A673 (cell line): ENCODE measurements at regions not wholly inside any gene's neighbourhood (a gene's known extent, or its start where the extent isn't known, plus 50 kb on each side); places are given as distances from the start of the nearest gene placed in this dataset.

ENCODE experiments used
- BruUV-seq: library from RNA; stranded (reverse); fragments of 400-500 nt; replicated peaks from 2 replicates; lab custom pipeline; 2021; lab: Mats Ljungman, UMichigan
- CTCF ChIA-PET: fragments of 300-600 bp; sonication (Branson Sonifier 250); formaldehyde crosslinking; loops from one replicate; lab custom pipeline; 2022; ENCODE audit warnings: antibody characterized with exemption; lab: Charles Lee
- POLR2A ChIA-PET: fragments of 300-600 bp; sonication (Branson Sonifier 250); formaldehyde crosslinking; loops from one replicate; lab custom pipeline; 2022; ENCODE audit warnings: antibody characterized with exemption; ENCODE audit not compliant: low non-redundant PET; lab: Charles Lee
- DNase-seq: peaks from one replicate; pipeline ENCODE4 v3.0.0-alpha.2; 2015; ENCODE audit warnings: low spot score
- H3K27ac ChIP-seq: fragments of 200-600 bp; sonication (generic); 2 replicates; pipeline ENCODE4 v1.5.1; 2016; ENCODE audit warnings: mixed run types, low read depth, mild to moderate bottlenecking, mixed read lengths, antibody characterized with exemption, low read length; ENCODE audit not compliant: poor library complexity, severe bottlenecking
- H3K27me3 ChIP-seq: fragments of 200-600 bp; sonication (generic); replicated peaks from 2 replicates; pipeline ENCODE4 v1.6.1; 2017; ENCODE audit warnings: mixed run types, low read depth, mild to moderate bottlenecking, mixed read lengths, antibody characterized with exemption, low read length; ENCODE audit not compliant: insufficient read depth, poor library complexity
- H3K36me3 ChIP-seq: fragments of 200-600 bp; sonication (generic); 2 replicates; pipeline ENCODE4 v1.6.1; 2016; ENCODE audit warnings: mixed run types, mild to moderate bottlenecking, mixed read lengths, antibody characterized with exemption, low read length; ENCODE audit not compliant: insufficient read depth, poor library complexity, severe bottlenecking
- H3K4me1 ChIP-seq: fragments of 200-600 bp; sonication (generic); 2 replicates; pipeline ENCODE4 v1.6.1; 2017; ENCODE audit warnings: mixed run types, mild to moderate bottlenecking, mixed read lengths, antibody characterized with exemption, low read length; ENCODE audit not compliant: insufficient read depth, poor library complexity, severe bottlenecking
- H3K4me3 ChIP-seq: fragments of 200-600 bp; sonication (generic); 2 replicates; pipeline ENCODE4 v1.5.1; 2016; ENCODE audit warnings: low read depth, mixed run types, mild to moderate bottlenecking, mixed read lengths, low read length; ENCODE audit not compliant: poor library complexity, severe bottlenecking
- H3K9me3 ChIP-seq: fragments of 200-600 bp; sonication (generic); 2 replicates; pipeline ENCODE4 v1.6.1; 2016; ENCODE audit warnings: mixed run types, low read depth, mild to moderate bottlenecking, mixed read lengths, antibody characterized with exemption, low read length; ENCODE audit not compliant: poor library complexity, severe bottlenecking
- EZH2 ChIP-seq: fragments of 200-600 bp; sonication (generic); IDR thresholded peaks from 2 replicates; pipeline ENCODE4 v1.6.1; 2017; ENCODE audit warnings: borderline replicate concordance, low read depth, mild to moderate bottlenecking, mixed read lengths, antibody characterized with exemption, low read length; ENCODE audit not compliant: poor library complexity, severe bottlenecking
- intact Hi-C: fragments of 100-400 bp; cut with micrococcal nuclease; formaldehyde crosslinking; loops from one replicate; pipeline ENCODE4 v1.10.0; 2022; ENCODE audit not compliant: unreplicated experiment
- TF ChIP-seq, protein P1 (sequence below): fragments of 300-800, 200-600 bp; sonication (generic); conservative IDR thresholded peaks from 2 replicates; pipeline ENCODE4 v1.5.1; 2017; ENCODE audit warnings: low read depth, mild to moderate bottlenecking, antibody characterized with exemption, low read length, moderate library complexity, mixed read lengths

DNA sequence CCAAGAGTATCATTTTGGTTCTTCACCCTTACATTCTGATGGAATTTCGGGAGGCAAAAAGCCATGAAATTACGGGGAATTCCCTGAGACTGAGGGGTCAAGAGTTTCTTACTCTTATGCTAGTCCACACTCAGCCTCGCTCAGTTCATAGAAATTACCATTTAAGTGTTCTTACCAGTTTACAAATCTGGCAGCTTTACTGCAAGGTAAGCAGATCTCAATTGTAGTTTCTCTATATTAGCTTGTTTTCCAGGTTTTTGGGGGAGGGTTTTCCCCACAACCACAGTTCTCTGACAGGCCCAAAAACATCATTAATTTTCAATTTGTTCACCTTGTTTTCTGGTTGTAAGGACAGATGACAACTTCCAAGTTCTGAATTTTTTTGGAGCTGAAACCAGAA, 1028.4 kb downstream of the FAM181B start:
- Histone ChIP-seq H3K27me3 (no peaks in the 10 kb centered on the region), H3K27ac (no peak overlapping the region), H3K36me3 (no peaks in the 10 kb centered on the region), H3K9me3 (no peaks in the 10 kb centered on the region), H3K4me1 (no peaks in the 10 kb centered on the region), H3K4me3 (no peak overlapping the region)
- TF ChIP-seq EZH2: no peak
- TF ChIP-seq, protein P1, sequence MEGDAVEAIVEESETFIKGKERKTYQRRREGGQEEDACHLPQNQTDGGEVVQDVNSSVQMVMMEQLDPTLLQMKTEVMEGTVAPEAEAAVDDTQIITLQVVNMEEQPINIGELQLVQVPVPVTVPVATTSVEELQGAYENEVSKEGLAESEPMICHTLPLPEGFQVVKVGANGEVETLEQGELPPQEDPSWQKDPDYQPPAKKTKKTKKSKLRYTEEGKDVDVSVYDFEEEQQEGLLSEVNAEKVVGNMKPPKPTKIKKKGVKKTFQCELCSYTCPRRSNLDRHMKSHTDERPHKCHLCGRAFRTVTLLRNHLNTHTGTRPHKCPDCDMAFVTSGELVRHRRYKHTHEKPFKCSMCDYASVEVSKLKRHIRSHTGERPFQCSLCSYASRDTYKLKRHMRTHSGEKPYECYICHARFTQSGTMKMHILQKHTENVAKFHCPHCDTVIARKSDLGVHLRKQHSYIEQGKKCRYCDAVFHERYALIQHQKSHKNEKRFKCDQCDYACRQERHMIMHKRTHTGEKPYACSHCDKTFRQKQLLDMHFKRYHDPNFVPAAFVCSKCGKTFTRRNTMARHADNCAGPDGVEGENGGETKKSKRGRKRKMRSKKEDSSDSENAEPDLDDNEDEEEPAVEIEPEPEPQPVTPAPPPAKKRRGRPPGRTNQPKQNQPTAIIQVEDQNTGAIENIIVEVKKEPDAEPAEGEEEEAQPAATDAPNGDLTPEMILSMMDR: no peak
- intact Hi-C loops: no loop called here
- ChIA-PET CTCF (no interaction called here), POLR2A (no interaction called here)
- no TSS peak for BruUV-seq
- no peak for DNase-seq

DNA sequence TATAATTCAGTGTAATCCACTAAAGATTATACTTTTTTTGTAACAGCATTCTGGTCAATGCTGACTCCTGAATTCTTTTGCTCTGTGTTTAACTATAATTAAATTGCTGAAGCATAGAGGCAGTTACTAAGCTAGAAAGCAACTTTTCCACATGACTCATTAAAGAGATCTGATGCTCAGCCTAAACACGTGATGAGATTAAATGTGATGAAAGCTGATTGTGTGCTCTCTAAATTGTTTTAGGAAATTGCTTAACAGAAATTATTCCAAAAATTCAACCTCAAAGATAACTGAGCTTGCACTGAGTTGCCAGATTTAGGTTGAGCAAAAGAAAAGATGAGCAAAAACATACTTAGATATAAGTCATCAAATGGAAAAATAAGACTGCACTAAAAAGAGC, 1033.6 kb downstream of the FAM181B start:
- peaks cover 9% of the 10 kb centered on the region for H3K9me3 ChIP-seq
- BruUV-seq: no TSS peak
- peak; percentile 75 for DNase-seq
- ChIA-PET CTCF (interaction anchor here (0.6 kb wide), 1 partner anchor 20 kb away, joined by 4 read pairs; no protein-coding TSS in a partner anchor), POLR2A (no interaction called here)
- intact Hi-C loops: no loop called here
- no peaks in the 10 kb centered on the region for H3K36me3 ChIP-seq
- H3K4me3 ChIP-seq: no peak overlapping the region
- no peaks in the 10 kb centered on the region for H3K27me3 ChIP-seq
- H3K27ac ChIP-seq: no peak overlapping the region
- H3K4me1 ChIP-seq: no peaks in the 10 kb centered on the region
- TF ChIP-seq, protein P1: no peak

DNA sequence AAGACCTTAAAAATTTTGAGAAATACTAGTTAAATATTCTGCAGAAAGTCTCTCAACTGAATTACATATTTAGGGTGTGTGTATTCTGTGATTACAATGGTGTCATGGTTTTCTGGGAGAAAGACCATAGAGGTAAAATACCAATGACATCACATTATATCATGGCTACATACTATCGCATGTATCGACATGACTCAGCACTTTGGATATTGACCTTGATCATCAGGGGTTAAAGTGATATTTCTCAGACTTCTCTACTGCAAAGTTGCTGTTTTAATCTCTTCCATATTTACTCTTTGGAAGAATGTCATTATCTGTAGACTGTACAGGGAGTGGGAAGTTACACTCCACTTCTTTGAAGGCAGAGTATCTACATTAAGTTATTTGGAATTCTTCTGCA, 1046.6 kb downstream of the FAM181B start:
- H3K4me3 ChIP-seq: no peak overlapping the region
- DNase-seq: no peak
- no TSS peak for BruUV-seq
- no peak overlapping the region for H3K27ac ChIP-seq
- H3K4me1 ChIP-seq: no peaks in the 10 kb centered on the region
- H3K27me3 ChIP-seq: no peaks in the 10 kb centered on the region
- intact Hi-C loops: no loop called here
- ChIA-PET CTCF (no interaction called here), POLR2A (no interaction called here)
- no peaks in the 10 kb centered on the region for H3K36me3 ChIP-seq
- no peaks in the 10 kb centered on the region for H3K9me3 ChIP-seq
- TF ChIP-seq, protein P1: no peak
- TF ChIP-seq EZH2: no peak
